IMR-90 (cell line): ENCODE measurements at regions not wholly inside any gene's neighbourhood (a gene's known extent, or its start where the extent isn't known, plus 50 kb on each side); places are given as distances from the start of the nearest gene placed in this dataset.

Experiments
- ATAC-seq: fragments of 200-7000 bp; cut with Tn5 transposase; 2 replicates; pipeline ENCODE4 v1.9.1; 2020; ENCODE audit warnings: low read depth, mild to moderate bottlenecking, moderate library complexity
- BruUV-seq: library from RNA; stranded (reverse); fragments of 400-500 nt; replicated peaks from 2 replicates; lab custom pipeline; 2021; lab: Mats Ljungman, UMichigan
- CTCF ChIA-PET: fragments of 300-600 bp; formaldehyde crosslinking; extraction: SDS; loops from one replicate; lab custom pipeline; 2021; ENCODE audit warnings: antibody characterized with exemption; lab: Yijun Ruan, JAX
- POLR2A ChIA-PET: fragments of 300-600 bp; sonication (Branson Sonifier 250); formaldehyde crosslinking; loops from one replicate; lab custom pipeline; 2022; ENCODE audit warnings: antibody characterized with exemption; ENCODE audit not compliant: unreplicated experiment; lab: Charles Lee
- DNase-seq: peaks from one replicate; pipeline ENCODE4 v3.0.0; 2013
- H2AFZ ChIP-seq: replicated peaks from 2 replicates; pipeline ENCODE3; 2013; ENCODE audit warnings: low read length, mild to moderate bottlenecking; ENCODE audit not compliant: poor library complexity
- H2AK5ac ChIP-seq: 2 replicates; pipeline ENCODE4 v1.6.1; 2013; ENCODE audit warnings: low read depth, low read length, inconsistent platforms
- H2AK9ac ChIP-seq: replicated peaks from 2 replicates; pipeline ENCODE3; 2013; ENCODE audit warnings: mild to moderate bottlenecking, low read depth, low read length, moderate library complexity; ENCODE audit not compliant: poor library complexity
- H2BK120ac ChIP-seq: 2 replicates; pipeline ENCODE4 v1.6.1; 2013; ENCODE audit warnings: low read depth, low read length, inconsistent platforms
- H2BK15ac ChIP-seq: 3 replicates; pipeline ENCODE4 v1.6.1; 2013; ENCODE audit warnings: low read depth, low read length, inconsistent platforms
- H2BK20ac ChIP-seq: 2 replicates; pipeline ENCODE4 v1.6.1; 2013; ENCODE audit warnings: low read depth, mild to moderate bottlenecking, inconsistent platforms, low read length, moderate library complexity
- H2BK5ac ChIP-seq: 2 replicates; pipeline ENCODE4 v1.6.1; 2013; ENCODE audit warnings: mild to moderate bottlenecking, low read depth, low read length, inconsistent platforms; ENCODE audit not compliant: poor library complexity, severe bottlenecking
- H3K14ac ChIP-seq: replicated peaks from 2 replicates; pipeline ENCODE4 v1.6.1; 2013; ENCODE audit warnings: low read depth, low read length, inconsistent platforms
- H3K18ac ChIP-seq: 2 replicates; pipeline ENCODE4 v1.6.1; 2013; ENCODE audit warnings: low read depth, low read length, control low read depth
- H3K23ac ChIP-seq: 2 replicates; pipeline ENCODE4 v1.6.1; 2013; ENCODE audit warnings: low read depth, low read length, inconsistent platforms
- H3K27ac ChIP-seq: 2 replicates; pipeline ENCODE4 v1.5.1; 2013; ENCODE audit warnings: mild to moderate bottlenecking, control low read depth, low read length; ENCODE audit not compliant: insufficient read depth
- H3K27me3 ChIP-seq: 2 replicates; pipeline ENCODE4 v1.6.1; 2013; ENCODE audit warnings: low read length; ENCODE audit not compliant: control insufficient read depth, insufficient read depth
- H3K36me3 ChIP-seq: 2 replicates; pipeline ENCODE4 v1.6.1; 2013; ENCODE audit warnings: low read length, mixed read lengths; ENCODE audit not compliant: control insufficient read depth, insufficient read depth
- H3K4ac ChIP-seq: 2 replicates; pipeline ENCODE4 v1.6.1; 2013; ENCODE audit warnings: low read depth, low read length, inconsistent platforms
- H3K4me1 ChIP-seq: 2 replicates; pipeline ENCODE4 v1.6.1; 2013; ENCODE audit warnings: low read length, mixed read lengths; ENCODE audit not compliant: control insufficient read depth, insufficient read depth
- H3K4me2 ChIP-seq: 2 replicates; pipeline ENCODE4 v1.6.1; 2013; ENCODE audit warnings: low read depth, mild to moderate bottlenecking, control low read depth, low read length, moderate library complexity
- H3K4me3 ChIP-seq: 2 replicates; pipeline ENCODE4 v1.5.1; 2013; ENCODE audit warnings: low read depth, mild to moderate bottlenecking, control low read depth, low read length, moderate library complexity; ENCODE audit not compliant: insufficient read depth
- H3K56ac ChIP-seq: 2 replicates; pipeline ENCODE4 v1.6.1; 2013; ENCODE audit warnings: low read length, inconsistent platforms; ENCODE audit not compliant: insufficient read depth; ENCODE audit errors: extremely low read depth
- H3K79me1 ChIP-seq, 2 experiments: 2 replicates each; pipeline ENCODE4 v1.6.1; 2013; ENCODE audit warnings: low read length in 2 of 2, inconsistent platforms in 1 of 2, low read depth in 1 of 2
- H3K9ac ChIP-seq: 2 replicates; pipeline ENCODE4 v1.6.1; 2013; ENCODE audit warnings: low read depth, low read length, control low read depth
- H3K9me1 ChIP-seq: 2 replicates; pipeline ENCODE4 v1.6.1; 2013; ENCODE audit warnings: low read length, inconsistent platforms; ENCODE audit not compliant: insufficient read depth
- H3K9me3 ChIP-seq: 2 replicates; pipeline ENCODE4 v1.6.1; 2013; ENCODE audit warnings: low read length; ENCODE audit not compliant: control insufficient read depth, insufficient read depth
- H4K20me1 ChIP-seq: 2 replicates; pipeline ENCODE4 v1.6.1; 2013; ENCODE audit warnings: low read length, inconsistent platforms; ENCODE audit not compliant: insufficient read depth
- H4K5ac ChIP-seq: 2 replicates; pipeline ENCODE4 v1.6.1; 2013; ENCODE audit warnings: mild to moderate bottlenecking, low read depth, low read length, control low read depth
- H4K8ac ChIP-seq, 2 experiments: 2 replicates each; pipeline ENCODE4 v1.6.1; 2013; ENCODE audit warnings: low read depth in 2 of 2, low read length in 2 of 2, control low read depth in 1 of 2, inconsistent platforms in 1 of 2
- H4K91ac ChIP-seq: 2 replicates; pipeline ENCODE4 v1.6.1; 2013; ENCODE audit warnings: low read depth, low read length, inconsistent platforms; ENCODE audit not compliant: insufficient read depth
- CEBPB ChIP-seq: IDR thresholded peaks from 2 replicates; pipeline ENCODE4 v1.6.1; 2012; ENCODE audit warnings: low read depth, low read length, improper control_type of control experiment
- MAFK ChIP-seq: IDR thresholded peaks from 2 replicates; pipeline ENCODE4 v1.6.1; 2012; ENCODE audit warnings: low read depth, low read length, improper control_type of control experiment
- MXI1 ChIP-seq: IDR thresholded peaks from 2 replicates; pipeline ENCODE4 v1.6.1; 2012; ENCODE audit warnings: low read depth, mild to moderate bottlenecking, low read length, moderate library complexity, borderline replicate concordance
- NFE2L2 ChIP-seq: fragments of 150-350 bp; IDR thresholded peaks from 2 replicates; pipeline ENCODE4 v1.6.1; 2016; ENCODE audit warnings: low read depth, mild to moderate bottlenecking, low read length
- RAD21 ChIP-seq: IDR thresholded peaks from 2 replicates; pipeline ENCODE4 v1.6.1; 2012; ENCODE audit warnings: low read length, improper control_type of control experiment
- RCOR1 ChIP-seq: IDR thresholded peaks from 2 replicates; pipeline ENCODE4 v1.6.1; 2012; ENCODE audit warnings: mild to moderate bottlenecking, low read length, improper control_type of control experiment; ENCODE audit not compliant: insufficient replicate concordance
- WGBS, 2 experiments: methylation state at CpG; one replicate each; pipeline versions ENCODE4 v1.1.5 to v1.1.7; 2013; ENCODE audit warnings: missing lambda C conversion rate in 2 of 2; ENCODE audit not compliant: insufficient read length in 1 of 2; ENCODE audit errors: extremely low coverage in 2 of 2; 5-methylcytosine and 5-hydroxymethylcytosine counted together
- dilution Hi-C: fragments of 300-500 bp; cut with HindIII; formaldehyde crosslinking; loops from one replicate; pipeline ENCODE4 v1.14.3; 2018; ENCODE audit warnings: low sequenced_read_pairs; ENCODE audit not compliant: unreplicated experiment
- in situ Hi-C: fragments of 300-500 bp; cut with MboI; formaldehyde crosslinking; loops from 3 replicates; pipeline ENCODE4 v1.14.3; 2019; ENCODE audit warnings: low sequenced_read_pairs, inconsistent platforms, mixed read lengths
- intact Hi-C: fragments of 100-400 bp; cut with micrococcal nuclease; formaldehyde crosslinking; loops from 2 replicates; pipeline ENCODE4 v1.10.0; 2022

DNA sequence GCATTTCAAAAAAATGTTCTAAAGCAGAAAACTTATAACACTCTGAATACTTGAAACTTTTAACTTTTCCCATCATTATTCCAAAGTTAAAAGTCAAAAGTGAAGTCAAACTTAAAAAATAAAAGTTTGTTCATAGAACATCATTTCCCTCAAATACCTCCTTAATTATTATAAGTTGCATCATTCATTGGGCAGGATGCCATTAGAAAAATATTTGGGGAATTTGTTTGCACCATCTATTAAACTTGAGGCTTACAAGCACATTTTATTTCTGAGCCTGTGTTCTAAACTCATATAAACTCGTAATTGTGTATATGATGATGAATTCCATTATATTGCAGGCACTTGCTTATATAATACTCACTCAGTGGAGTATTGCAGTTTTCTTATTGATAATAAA is 588.0 kb upstream of the NRXN1 start:
- Histone ChIP-seq H4K91ac (no peak overlapping the region), H3K4me1 (peaks cover 4% of the 10 kb centered on the region)

More for the DNA sequence above, 588.0 kb upstream of the NRXN1 start:
- ChIA-PET CTCF (no interaction called here), POLR2A (no interaction called here)
- Histone ChIP-seq H3K9me3 (peaks cover 4% of the 10 kb centered on the region), H3K9ac (no peak overlapping the region), H4K8ac (peak overlapping the region in 1 of 2 experiments; percentile 76; a peak in 1 of 4 replicates), H3K56ac (no peak overlapping the region), H2AK9ac (no peak overlapping the region), H3K14ac (no peak overlapping the region), H3K79me1 (no peaks in the 10 kb centered on the region), H3K4ac (no peak overlapping the region), H2BK15ac (peak overlapping the region; percentile 76; the same call in 1 of the 3 replicates), H3K36me3 (no peaks in the 10 kb centered on the region), H3K9me1 (no peaks in the 10 kb centered on the region), H2AFZ (no peak overlapping the region), H3K18ac (no peak overlapping the region), H3K23ac (no peak overlapping the region), H4K5ac (no peak overlapping the region), H2BK5ac (no peak overlapping the region), H3K27me3 (no peaks in the 10 kb centered on the region), H3K27ac (no peak overlapping the region), H2BK20ac (peak overlapping the region; percentile 84; the same call in 1 of the 2 replicates), H4K20me1 (no peaks in the 10 kb centered on the region), H2BK120ac (peak overlapping the region; percentile 73; the same call in 1 of the 2 replicates), H2AK5ac (no peak overlapping the region), H3K4me2 (no peak overlapping the region), H3K4me3 (no peak overlapping the region)
- no TSS peak for BruUV-seq
- dilution Hi-C loops: no loop called here
- TF ChIP-seq CEBPB (peak; percentile 26; the same call in 1 of the 2 replicates), RAD21 (no peak), NFE2L2 (no peak), MXI1 (no peak), MAFK (no peak), RCOR1 (no peak)
- ATAC-seq (no peak), DNase-seq (no peak)
- no CpG with 5 or more reads among the region's 1 CpG for WGBS, 2 experiments
- in situ Hi-C loops: no loop called here
- intact Hi-C loops: no loop called here
